IPS-18c (cell line): ENCODE measurements at regions not wholly inside any gene's neighbourhood (a gene's known extent, or its start where the extent isn't known, plus 50 kb on each side); places are given as distances from the start of the nearest gene placed in this dataset.

ENCODE experiments used
- H3K4me3 ChIP-seq: 2 replicates; pipeline ENCODE4 v1.7.0; 2013; ENCODE audit warnings: low read depth, mild to moderate bottlenecking, low read length, moderate library complexity; ENCODE audit not compliant: insufficient read depth
- H3K9me3 ChIP-seq: one replicate; pipeline ENCODE4 v1.6.1; 2013; ENCODE audit warnings: mild to moderate bottlenecking, low read length, moderate library complexity; ENCODE audit not compliant: control insufficient read depth, insufficient read depth

DNA sequence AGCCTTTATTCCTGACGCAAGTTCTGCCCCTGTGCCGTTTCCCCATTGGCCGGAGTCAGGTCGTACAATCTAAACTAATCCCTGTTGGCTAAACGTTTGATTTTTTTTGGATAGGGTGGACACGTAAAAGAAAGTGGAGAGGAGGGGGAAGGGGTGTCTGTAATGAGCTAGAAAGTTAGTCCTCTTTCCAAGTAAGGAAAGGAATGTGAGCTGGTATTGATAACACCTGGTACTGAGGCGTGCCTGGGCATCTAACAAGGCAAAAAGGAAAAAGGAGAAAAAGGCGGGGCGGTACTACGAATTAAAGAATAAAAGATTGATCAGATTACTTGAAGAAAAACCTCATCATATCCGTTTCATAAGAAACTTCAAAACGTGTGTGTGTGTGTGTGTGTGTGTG lies 665.2 kb downstream of the ANXA1 start:
- Histone ChIP-seq H3K4me3 (no peak overlapping the region), H3K9me3 (no peaks in the 10 kb centered on the region)

- Histone ChIP-seq H3K9me3 (no peaks in the 10 kb centered on the region), H3K4me3 (no peak overlapping the region)
Observed at GRCh38 chr9:73824671-73825070, 672.5 kb upstream of the RORB start.

DNA sequence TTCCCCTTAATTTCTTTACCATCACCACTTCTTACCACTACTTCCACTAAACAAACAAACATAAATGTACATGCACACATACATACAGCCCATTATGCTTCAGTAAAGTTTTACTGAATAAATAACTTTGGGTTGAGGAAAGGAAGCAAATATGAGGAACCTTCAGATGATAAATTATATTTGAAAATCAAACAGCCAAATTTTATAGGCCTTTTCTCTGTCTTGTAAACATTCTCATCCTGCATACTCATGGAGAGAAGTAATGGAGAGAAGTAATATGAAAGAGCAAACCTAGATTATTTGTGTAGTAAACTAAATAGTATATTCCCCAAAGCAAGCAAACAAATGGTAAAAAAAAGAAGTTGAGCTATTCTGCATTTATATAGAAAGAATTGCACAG lies 658.3 kb upstream of the RORB start:
- Histone ChIP-seq H3K9me3 (no peaks in the 10 kb centered on the region), H3K4me3 (no peak overlapping the region)

- H3K4me3 ChIP-seq: no peak overlapping the region
- no peaks in the 10 kb centered on the region for H3K9me3 ChIP-seq
Observed at GRCh38 chr9:73839471-73839870, 657.7 kb upstream of the RORB start.

DNA sequence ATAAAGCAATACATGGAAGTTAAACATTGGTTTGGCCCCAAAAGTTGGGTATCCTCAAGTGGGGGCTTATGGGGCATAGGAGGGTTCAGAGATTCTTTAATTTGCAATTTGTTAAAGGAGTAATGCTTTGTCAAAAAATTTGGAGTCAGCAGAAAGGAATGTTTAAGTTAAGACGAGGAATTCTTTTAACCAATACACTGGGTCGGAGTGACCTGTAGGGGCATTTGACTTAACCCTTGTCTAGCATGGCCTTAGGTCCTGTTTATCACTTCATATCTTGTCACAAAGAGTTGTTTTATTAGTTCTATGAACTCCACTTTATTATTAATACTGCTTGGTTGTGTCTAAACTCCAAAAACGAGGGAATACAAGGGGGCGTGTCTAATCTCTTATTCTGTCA lies 656.1 kb upstream of the RORB start:
- H3K4me3 ChIP-seq: no peak overlapping the region
- H3K9me3 ChIP-seq: no peaks in the 10 kb centered on the region

- no peaks in the 10 kb centered on the region for H3K9me3 ChIP-seq
- no peak overlapping the region for H3K4me3 ChIP-seq
Observed at GRCh38 chr9:73844135-73844534, 653.0 kb upstream of the RORB start.

DNA sequence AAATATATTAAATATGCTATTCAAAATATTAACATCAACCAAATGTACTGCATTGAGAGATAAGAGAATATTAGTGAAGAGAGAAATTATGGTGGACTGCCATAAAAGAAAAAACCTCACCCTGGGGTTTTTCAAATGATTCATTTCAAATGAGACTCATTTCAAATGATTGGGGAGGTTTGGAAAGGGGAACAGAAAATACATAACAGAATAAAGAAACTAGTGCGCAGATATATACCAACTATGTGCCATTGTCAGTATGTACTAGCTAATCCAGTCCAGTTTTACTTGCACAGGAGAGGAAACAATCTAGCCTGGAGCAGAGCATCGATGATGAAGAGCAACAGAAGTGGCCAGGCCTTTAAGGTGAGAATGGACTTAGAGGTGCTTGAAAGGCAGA lies 651.6 kb upstream of the RORB start:
- H3K4me3 ChIP-seq: no peak overlapping the region

GRCh38 chr9:73845954-73846690 lies 651.0 kb upstream of the RORB start:
- no peaks in the 10 kb centered on the region for H3K9me3 ChIP-seq

More for the DNA sequence above, 651.6 kb upstream of the RORB start:
- H3K9me3 ChIP-seq: no peaks in the 10 kb centered on the region

GRCh38 chr9:73847536-73847935 lies 649.6 kb upstream of the RORB start:
- no peak overlapping the region for H3K4me3 ChIP-seq
- H3K9me3 ChIP-seq: no peaks in the 10 kb centered on the region

More at GRCh38 chr9:73845954-73846690, 651.0 kb upstream of the RORB start:
- no peak overlapping the region for H3K4me3 ChIP-seq

- no peak overlapping the region for H3K4me3 ChIP-seq
- no peaks in the 10 kb centered on the region for H3K9me3 ChIP-seq
Observed at GRCh38 chr9:73853549-73853948, 643.6 kb upstream of the RORB start.

- no peaks in the 10 kb centered on the region for H3K9me3 ChIP-seq
- H3K4me3 ChIP-seq: no peak overlapping the region
Observed at GRCh38 chr9:73855206-73855605, 641.9 kb upstream of the RORB start.

GRCh38 chr9:73863924-73864323 lies 633.2 kb upstream of the RORB start:
- no peaks in the 10 kb centered on the region for H3K9me3 ChIP-seq
- no peak overlapping the region for H3K4me3 ChIP-seq

DNA sequence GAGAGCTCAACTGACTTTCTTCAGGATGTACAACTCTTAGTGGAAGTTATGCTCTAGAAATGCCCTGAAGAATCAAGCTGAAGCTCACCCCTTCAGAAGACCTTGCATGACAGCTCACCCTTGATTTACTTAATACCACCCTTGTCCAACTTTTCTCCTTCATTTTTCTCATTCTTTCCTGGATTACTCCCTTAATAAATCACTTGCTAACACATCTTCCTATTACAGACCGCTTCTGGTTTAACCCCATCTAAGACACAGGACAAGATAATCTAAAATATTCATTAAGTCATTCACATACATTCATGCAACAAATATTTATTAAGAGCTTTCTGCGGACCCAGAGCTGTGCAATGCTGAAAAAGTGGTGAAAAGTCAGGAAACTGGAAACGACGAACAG lies 630.7 kb upstream of the RORB start:
- Histone ChIP-seq H3K4me3 (no peak overlapping the region), H3K9me3 (no peaks in the 10 kb centered on the region)

DNA sequence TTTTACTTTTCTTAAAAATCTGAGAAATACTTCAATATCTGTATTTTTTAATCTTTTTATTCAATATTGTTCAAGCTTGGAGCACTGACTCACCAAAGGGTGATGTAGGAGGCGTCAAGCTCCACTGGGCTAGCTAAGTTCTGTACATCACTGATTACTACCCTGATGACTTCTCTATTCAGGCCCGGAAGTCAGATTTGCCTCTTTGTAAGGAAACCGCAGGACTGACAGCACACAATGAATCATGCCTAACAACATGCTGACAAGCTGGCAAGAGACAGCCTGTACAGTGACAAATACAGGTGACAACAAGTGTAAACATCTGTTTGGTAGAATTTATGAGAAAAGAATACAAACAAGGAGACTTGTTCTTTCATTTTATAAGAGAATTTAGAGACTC lies 627.9 kb upstream of the RORB start:
- Histone ChIP-seq H3K4me3 (no peak overlapping the region), H3K9me3 (no peaks in the 10 kb centered on the region)

DNA sequence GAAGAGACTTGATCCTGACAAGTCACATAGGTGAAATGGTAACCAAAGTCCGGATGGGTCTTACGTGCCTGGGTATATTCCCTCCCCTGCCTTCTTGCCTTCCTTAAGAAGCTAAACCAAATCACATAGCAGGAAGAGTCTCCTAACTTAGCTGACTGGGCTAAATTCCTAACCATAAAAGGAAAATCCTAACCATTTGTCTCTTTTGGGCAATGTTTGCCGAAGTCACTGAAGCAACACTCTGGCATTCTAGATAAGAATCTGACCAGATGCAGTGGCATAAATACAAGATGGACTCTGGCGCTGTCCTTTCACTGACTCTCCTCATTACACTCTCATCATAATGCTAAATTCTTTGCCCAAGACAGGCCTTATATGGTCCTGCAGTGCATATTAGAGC lies 625.5 kb upstream of the RORB start:
- H3K9me3 ChIP-seq: no peaks in the 10 kb centered on the region
- no peak overlapping the region for H3K4me3 ChIP-seq

DNA sequence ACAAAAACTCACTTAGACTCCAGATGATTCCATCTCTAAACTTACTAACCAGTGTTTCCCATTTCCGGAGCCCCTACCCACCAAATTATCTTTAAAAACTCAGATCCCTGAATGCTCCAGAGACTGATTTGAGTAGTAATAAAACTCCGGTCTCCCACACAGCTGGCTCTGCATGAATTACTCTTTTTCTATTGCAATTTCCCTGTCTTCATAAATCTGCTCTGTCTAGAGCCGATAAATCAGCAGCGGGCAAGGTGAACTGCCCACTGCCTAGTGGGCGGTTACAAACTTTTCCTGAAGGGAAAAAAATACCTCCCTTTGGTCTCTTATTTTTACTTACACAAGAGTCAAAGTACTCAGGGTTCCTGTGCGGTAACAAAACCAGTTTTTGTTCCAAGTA lies 624.4 kb upstream of the RORB start:
- no peaks in the 10 kb centered on the region for H3K9me3 ChIP-seq

GRCh38 chr9:73880101-73880500 lies 617.0 kb upstream of the RORB start:
- H3K4me3 ChIP-seq: no peak overlapping the region
- no peaks in the 10 kb centered on the region for H3K9me3 ChIP-seq

More for the DNA sequence above, 624.4 kb upstream of the RORB start:
- H3K4me3 ChIP-seq: no peak overlapping the region

DNA sequence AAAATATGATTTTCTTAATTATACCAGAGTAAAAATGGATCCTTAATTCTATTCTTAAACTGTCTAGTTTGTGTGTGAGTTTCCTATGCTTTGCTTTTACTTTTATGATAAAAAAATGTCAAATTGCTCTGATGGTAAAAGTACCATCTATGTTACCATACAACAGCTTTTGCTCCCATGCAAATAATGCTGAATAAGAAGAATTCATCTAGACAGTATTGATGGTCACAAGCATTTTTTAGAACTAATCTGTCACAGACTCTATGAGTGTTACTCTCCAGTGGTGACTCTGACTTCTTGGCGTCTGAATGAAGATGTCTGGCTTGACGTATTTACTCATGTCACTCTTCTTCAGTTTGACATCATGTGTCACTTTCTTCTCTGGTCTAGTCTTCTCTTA lies 608.1 kb upstream of the RORB start:
- no peak overlapping the region for H3K4me3 ChIP-seq
- H3K9me3 ChIP-seq: no peaks in the 10 kb centered on the region

- Histone ChIP-seq H3K9me3 (no peaks in the 10 kb centered on the region), H3K4me3 (no peak overlapping the region)
Observed at GRCh38 chr9:73890685-73891277, 606.4 kb upstream of the RORB start.
